Vagina (tissue), 2 donors: ENCODE measurements at regions not wholly inside any gene's neighbourhood (a gene's known extent, or its start where the extent isn't known, plus 50 kb on each side); places are given as distances from the start of the nearest gene placed in this dataset.

ENCODE experiments used
- CTCF ChIP-seq, 3 experiments: fragments of 450-650 bp in 2 of 3; fragments of 200-600 bp in 1 of 3; sonication (generic) in 1 of 3; IDR thresholded peaks; one replicate each; pipeline ENCODE4 v1.5.1; 2017 to 2019; ENCODE audit warnings: antibody characterized with exemption in 3 of 3, mild to moderate bottlenecking in 2 of 3, moderate library complexity in 2 of 3
- POLR2A ChIP-seq, 2 donors: fragments of 450-650 bp; IDR thresholded peaks; one replicate each; pipeline ENCODE4 v1.6.1; 2017; ENCODE audit warnings: antibody characterized with exemption in 2 of 2, mild to moderate bottlenecking in 2 of 2, moderate library complexity in 2 of 2

GRCh38 chr7:94252971-94253370, 141.7 kb upstream of the COL1A2 start:
- TF ChIP-seq CTCF (IDR thresholded peaks at IDR 0.05): no peak
- TF ChIP-seq POLR2A (IDR thresholded peaks at IDR 0.05): no peak
